ENCODE measurements at regions not wholly inside any gene's neighbourhood (a gene's known extent, or its start where the extent isn't known, plus 50 kb on each side); places are given as distances from the start of the nearest gene placed in this dataset.
"Not testable (repeated sequence)": the region's sequence is repeated elsewhere in the genome, so short reads cannot be mapped to it uniquely, and the experiment has no call there.

- not testable (repeated sequence) for DNase-seq (ENCODE audit: low read depth in 2 of 3, low spot score in 2 of 3)
Observed at GRCh38 chr7:85249787-85250186, 62.9 kb upstream of the SEMA3D start.

GRCh38 chr7:85239109-85239508 is 52.3 kb upstream of the SEMA3D start:
- DNase-seq (ENCODE audit: low read depth in 2 of 3, low spot score in 2 of 3): no peak

GRCh38 chr7:85237721-85238120 is 50.9 kb upstream of the SEMA3D start:
- DNase-seq (ENCODE audit: low read depth in 2 of 3, low spot score in 2 of 3): no peak
